ENCODE measurements at regions not wholly inside any gene's neighbourhood (a gene's known extent, or its start where the extent isn't known, plus 50 kb on each side); places are given as distances from the start of the nearest gene placed in this dataset.

GRCh38 chr11:23632293-23632692 lies 772.0 kb upstream of the CCDC179 start:
- no peak for TF ChIP-seq POLR2A (IDR thresholded peaks at IDR 0.05)
- TF ChIP-seq CTCF (IDR thresholded peaks at IDR 0.05), result no peak
